GM12874 (cell line): ENCODE measurements at regions not wholly inside any gene's neighbourhood (a gene's known extent, or its start where the extent isn't known, plus 50 kb on each side); places are given as distances from the start of the nearest gene placed in this dataset.

Source experiments
- TF ChIP-seq, protein P1 (sequence below): IDR thresholded peaks from 2 replicates; pipeline ENCODE4 v1.5.1; 2011; ENCODE audit warnings: low read depth, mild to moderate bottlenecking, control low read depth, low read length, moderate library complexity; ENCODE audit not compliant: insufficient read depth

GRCh38 chr5:67855523-67855922 lies 360.0 kb upstream of the PIK3R1 start:
- TF ChIP-seq, protein P1, sequence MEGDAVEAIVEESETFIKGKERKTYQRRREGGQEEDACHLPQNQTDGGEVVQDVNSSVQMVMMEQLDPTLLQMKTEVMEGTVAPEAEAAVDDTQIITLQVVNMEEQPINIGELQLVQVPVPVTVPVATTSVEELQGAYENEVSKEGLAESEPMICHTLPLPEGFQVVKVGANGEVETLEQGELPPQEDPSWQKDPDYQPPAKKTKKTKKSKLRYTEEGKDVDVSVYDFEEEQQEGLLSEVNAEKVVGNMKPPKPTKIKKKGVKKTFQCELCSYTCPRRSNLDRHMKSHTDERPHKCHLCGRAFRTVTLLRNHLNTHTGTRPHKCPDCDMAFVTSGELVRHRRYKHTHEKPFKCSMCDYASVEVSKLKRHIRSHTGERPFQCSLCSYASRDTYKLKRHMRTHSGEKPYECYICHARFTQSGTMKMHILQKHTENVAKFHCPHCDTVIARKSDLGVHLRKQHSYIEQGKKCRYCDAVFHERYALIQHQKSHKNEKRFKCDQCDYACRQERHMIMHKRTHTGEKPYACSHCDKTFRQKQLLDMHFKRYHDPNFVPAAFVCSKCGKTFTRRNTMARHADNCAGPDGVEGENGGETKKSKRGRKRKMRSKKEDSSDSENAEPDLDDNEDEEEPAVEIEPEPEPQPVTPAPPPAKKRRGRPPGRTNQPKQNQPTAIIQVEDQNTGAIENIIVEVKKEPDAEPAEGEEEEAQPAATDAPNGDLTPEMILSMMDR = no peak

GRCh38 chr5:67844924-67845323 lies 370.6 kb upstream of the PIK3R1 start:
- TF ChIP-seq, protein P1 = no peak

GRCh38 chr5:67842806-67843205 lies 372.8 kb upstream of the PIK3R1 start:
- TF ChIP-seq, protein P1 = no peak

GRCh38 chr5:67831048-67831447 lies 384.5 kb upstream of the PIK3R1 start:
- TF ChIP-seq, protein P1 = no peak

DNA sequence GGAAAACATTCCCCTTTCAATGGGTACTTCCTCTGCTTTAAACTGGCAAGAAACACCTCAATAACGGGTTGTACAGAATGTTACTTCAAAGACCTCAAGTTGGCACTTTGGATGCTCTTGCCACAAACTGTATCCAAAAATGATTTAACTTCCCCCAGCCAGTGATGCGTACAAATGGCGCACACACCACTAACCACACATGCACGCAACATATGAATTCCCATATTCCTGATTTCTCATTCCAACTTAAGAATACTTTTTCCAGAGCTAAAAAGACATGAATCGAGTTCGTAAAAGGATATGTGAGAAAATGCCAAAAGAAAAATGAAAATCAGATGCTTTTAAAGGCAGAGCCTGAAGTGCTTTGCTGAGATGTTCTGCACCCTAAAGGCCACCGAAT lies 388.0 kb upstream of the PIK3R1 start:
- TF ChIP-seq, protein P1 = no peak

DNA sequence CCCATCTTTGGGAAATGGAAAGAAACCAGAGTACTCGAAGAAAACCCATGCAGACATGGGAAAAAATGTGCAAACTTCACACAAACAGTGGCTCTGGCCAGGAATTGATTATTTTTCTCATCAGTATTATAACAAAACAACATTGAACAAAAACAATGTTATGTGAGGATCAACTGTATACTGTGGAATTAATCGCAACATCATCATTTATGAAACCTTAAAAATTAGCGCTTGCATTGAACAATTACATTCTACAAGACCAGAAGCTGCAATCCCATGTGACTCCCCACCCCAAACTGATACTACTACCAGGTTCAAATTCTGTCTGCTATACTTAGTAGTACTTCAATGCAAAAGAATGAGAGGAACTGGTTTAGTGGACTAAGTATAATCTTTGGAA lies 390.7 kb upstream of the PIK3R1 start:
- TF ChIP-seq, protein P1 = no peak

GRCh38 chr5:67817652-67818051 lies 397.9 kb upstream of the PIK3R1 start:
- TF ChIP-seq, protein P1 = no peak

GRCh38 chr5:67816456-67816855 lies 399.1 kb upstream of the PIK3R1 start:
- TF ChIP-seq, protein P1 = no peak
